A549 (cell line): ENCODE measurements at regions not wholly inside any gene's neighbourhood (a gene's known extent, or its start where the extent isn't known, plus 50 kb on each side); places are given as distances from the start of the nearest gene placed in this dataset.

Source experiments
- BHLHE40 ChIP-seq: IDR thresholded peaks from 2 replicates; pipeline ENCODE4 v1.6.1; 2012; ENCODE audit warnings: low read depth, low read length, inconsistent platforms
- CTCF ChIP-seq: fragments of >200 bp; sonication (Bioruptor Twin); formaldehyde crosslinking; IDR thresholded peaks from 3 replicates; pipeline ENCODE4 v1.5.1; 2016
- ELK1 ChIP-seq: fragments of 150-350 bp; IDR thresholded peaks from 2 replicates; pipeline ENCODE4 v1.6.1; 2014; ENCODE audit warnings: low read depth, mild to moderate bottlenecking, low read length
- NR3C1 ChIP-seq: fragments of >200 bp; sonication (Bioruptor Twin); formaldehyde crosslinking; IDR thresholded peaks from 3 replicates; pipeline ENCODE4 v1.6.1; 2017
- POLR2AphosphoS2 ChIP-seq: conservative IDR thresholded peaks from 2 replicates; pipeline ENCODE4 v1.6.1; 2012; ENCODE audit warnings: low read length, improper control_type of control experiment, inconsistent platforms
- SREBF2 ChIP-seq: fragments of 450-650 bp; IDR thresholded peaks from 2 replicates; pipeline ENCODE4 v1.6.1; 2014; ENCODE audit warnings: mild to moderate bottlenecking, moderate library complexity

- no peak for TF ChIP-seq ELK1
- no peak for TF ChIP-seq CTCF
- no peak for TF ChIP-seq BHLHE40
- no peak for TF ChIP-seq SREBF2
- TF ChIP-seq NR3C1, result no peak
- no peak for TF ChIP-seq POLR2AphosphoS2
These were observed 630.0 kb downstream of the LMO4 start for GRCh38 chr1:87958716-87959115.
